ENCODE measurements at regions not wholly inside any gene's neighbourhood (a gene's known extent, or its start where the extent isn't known, plus 50 kb on each side); places are given as distances from the start of the nearest gene placed in this dataset.
A peak's percentile ranks its signal among the peaks of the same experiment; 100 is the strongest.

- Histone ChIP-seq H3K4me3 (ENCODE audit: low read length) (no peak overlapping the region), H3K27ac (ENCODE audit: low read length) (no peak overlapping the region), H4K20me1 (ENCODE audit: insufficient read depth, low read length) (no peaks in the 10 kb centered on the region), H3K79me2 (ENCODE audit: low read length) (no peaks in the 10 kb centered on the region), H3K4me2 (ENCODE audit: low read length) (no peak overlapping the region), H3K9me3 (ENCODE audit: insufficient read depth, low read length) (no peaks in the 10 kb centered on the region), H3K36me3 (replicated peaks; ENCODE audit: low read depth, low read length) (no peaks in the 10 kb centered on the region), H3K4me1 (ENCODE audit: low read length) (peaks cover 7% of the 10 kb centered on the region; the same call in 1 of the 2 replicates), H2AFZ (ENCODE audit: low read depth, low read length) (no peak overlapping the region), H3K9ac (ENCODE audit: low read length) (no peak overlapping the region), H3K27me3 (ENCODE audit: low read depth, low read length) (no peaks in the 10 kb centered on the region)
- no peak for TF ChIP-seq EZH2phosphoT487 (IDR thresholded peaks at IDR 0.05; ENCODE audit: low read depth)
- TF ChIP-seq, protein P1, sequence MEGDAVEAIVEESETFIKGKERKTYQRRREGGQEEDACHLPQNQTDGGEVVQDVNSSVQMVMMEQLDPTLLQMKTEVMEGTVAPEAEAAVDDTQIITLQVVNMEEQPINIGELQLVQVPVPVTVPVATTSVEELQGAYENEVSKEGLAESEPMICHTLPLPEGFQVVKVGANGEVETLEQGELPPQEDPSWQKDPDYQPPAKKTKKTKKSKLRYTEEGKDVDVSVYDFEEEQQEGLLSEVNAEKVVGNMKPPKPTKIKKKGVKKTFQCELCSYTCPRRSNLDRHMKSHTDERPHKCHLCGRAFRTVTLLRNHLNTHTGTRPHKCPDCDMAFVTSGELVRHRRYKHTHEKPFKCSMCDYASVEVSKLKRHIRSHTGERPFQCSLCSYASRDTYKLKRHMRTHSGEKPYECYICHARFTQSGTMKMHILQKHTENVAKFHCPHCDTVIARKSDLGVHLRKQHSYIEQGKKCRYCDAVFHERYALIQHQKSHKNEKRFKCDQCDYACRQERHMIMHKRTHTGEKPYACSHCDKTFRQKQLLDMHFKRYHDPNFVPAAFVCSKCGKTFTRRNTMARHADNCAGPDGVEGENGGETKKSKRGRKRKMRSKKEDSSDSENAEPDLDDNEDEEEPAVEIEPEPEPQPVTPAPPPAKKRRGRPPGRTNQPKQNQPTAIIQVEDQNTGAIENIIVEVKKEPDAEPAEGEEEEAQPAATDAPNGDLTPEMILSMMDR (IDR thresholded peaks at IDR 0.05; ENCODE audit: low read depth, low read length), result no peak
These were observed 403.7 kb downstream of the SLC6A15 start for GRCh38 chr12:84508851-84509260.

- Histone ChIP-seq H2AFZ (ENCODE audit: low read depth, low read length) (no peak overlapping the region), H4K20me1 (ENCODE audit: insufficient read depth, low read length) (no peaks in the 10 kb centered on the region), H3K9me3 (ENCODE audit: insufficient read depth, low read length) (no peaks in the 10 kb centered on the region), H3K27ac (ENCODE audit: low read length) (no peak overlapping the region), H3K79me2 (ENCODE audit: low read length) (no peaks in the 10 kb centered on the region), H3K4me3 (ENCODE audit: low read length) (no peak overlapping the region), H3K36me3 (replicated peaks; ENCODE audit: low read depth, low read length) (no peaks in the 10 kb centered on the region), H3K4me1 (ENCODE audit: low read length) (peaks cover 7% of the 10 kb centered on the region; the same call in 1 of the 2 replicates), H3K9ac (ENCODE audit: low read length) (no peak overlapping the region), H3K27me3 (ENCODE audit: low read depth, low read length) (no peaks in the 10 kb centered on the region), H3K4me2 (ENCODE audit: low read length) (peak overlapping the region; percentile 31)
- no peak for TF ChIP-seq EZH2phosphoT487 (IDR thresholded peaks at IDR 0.05; ENCODE audit: low read depth)
- TF ChIP-seq, protein P1 (IDR thresholded peaks at IDR 0.05; ENCODE audit: low read depth, low read length), result peak; percentile 38
These were observed 404.4 kb downstream of the SLC6A15 start for GRCh38 chr12:84507956-84508850.

DNA sequence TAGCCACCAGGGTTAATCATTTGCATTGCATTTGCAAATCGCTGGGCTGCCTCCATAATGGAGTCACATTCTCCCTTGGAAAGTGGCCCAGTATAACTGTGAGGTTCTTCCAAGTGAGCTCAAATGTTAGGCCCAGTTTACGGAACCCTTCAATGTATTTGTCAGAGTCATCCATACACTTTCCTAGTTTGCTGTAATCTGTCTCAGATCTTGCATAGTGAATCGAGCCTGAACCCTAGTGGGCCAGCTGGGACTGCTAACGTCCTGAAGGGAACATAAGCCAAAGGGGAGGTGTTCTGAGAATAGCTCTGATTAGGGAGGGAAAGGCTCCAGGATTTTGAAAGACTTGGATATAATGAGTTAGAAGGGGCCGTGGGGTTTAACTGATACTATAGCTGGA lies 406.3 kb downstream of the SLC6A15 start:
- H3K9ac ChIP-seq (ENCODE audit: low read length), result no peak overlapping the region
- H3K9me3 ChIP-seq (ENCODE audit: insufficient read depth, low read length), result no peaks in the 10 kb centered on the region
- peaks cover 7% of the 10 kb centered on the region; the same call in 1 of the 2 replicates for H3K4me1 ChIP-seq (ENCODE audit: low read length)
- H3K36me3 ChIP-seq (replicated peaks; ENCODE audit: low read depth, low read length), result no peaks in the 10 kb centered on the region
- H4K20me1 ChIP-seq (ENCODE audit: insufficient read depth, low read length), result no peaks in the 10 kb centered on the region
- no peaks in the 10 kb centered on the region for H3K79me2 ChIP-seq (ENCODE audit: low read length)
- no peak overlapping the region for H3K27ac ChIP-seq (ENCODE audit: low read length)
- no peaks in the 10 kb centered on the region for H3K27me3 ChIP-seq (ENCODE audit: low read depth, low read length)
- TF ChIP-seq EZH2phosphoT487 (IDR thresholded peaks at IDR 0.05; ENCODE audit: low read depth), result no peak
- TF ChIP-seq, protein P1 (IDR thresholded peaks at IDR 0.05; ENCODE audit: low read depth, low read length), result no peak
- H3K4me3 ChIP-seq (ENCODE audit: low read length), result no peak overlapping the region
- H2AFZ ChIP-seq (ENCODE audit: low read depth, low read length), result no peak overlapping the region
- no peak overlapping the region for H3K4me2 ChIP-seq (ENCODE audit: low read length)
